SK-N-SH treated with all-trans-retinoic acid at 6 μM for 48 hours (cell line): ENCODE measurements at regions not wholly inside any gene's neighbourhood (a gene's known extent, or its start where the extent isn't known, plus 50 kb on each side); places are given as distances from the start of the nearest gene placed in this dataset.

ENCODE experiments used
- ATAC-seq: fragments of 200-7000 bp; cut with Tn5 transposase; 3 replicates; pipeline ENCODE4 v1.9.1; 2020; ENCODE audit warnings: mild to moderate bottlenecking, moderate library complexity
- ARNTL ChIP-seq: fragments of 450-650 bp; formaldehyde crosslinking; IDR thresholded peaks from 2 replicates; pipeline ENCODE4 v1.5.0; 2020; ENCODE audit warnings: low read depth, mild to moderate bottlenecking, moderate library complexity, borderline replicate concordance
- BACH2 ChIP-seq: fragments of 250-450 bp; sonication (Bioruptor Pico); IDR thresholded peaks from 2 replicates; pipeline ENCODE4 v1.9.0; 2021; ENCODE audit warnings: mild to moderate bottlenecking, borderline replicate concordance
- CSDC2 ChIP-seq: fragments of 250-450 bp; sonication (Bioruptor Pico); IDR thresholded peaks from 2 replicates; pipeline ENCODE4 v1.5.0; 2020; ENCODE audit warnings: mild to moderate bottlenecking, moderate library complexity
- ESRRG ChIP-seq: fragments of 250-450 bp; sonication (Bioruptor Pico); IDR thresholded peaks from 2 replicates; pipeline ENCODE4 v1.6.1; 2021; ENCODE audit warnings: mild to moderate bottlenecking
- GLIS3 ChIP-seq: fragments of 250-450 bp; sonication (Bioruptor Pico); IDR thresholded peaks from 2 replicates; pipeline ENCODE4 v1.5.0; 2020; ENCODE audit warnings: mild to moderate bottlenecking, moderate library complexity
- ISL1 ChIP-seq: fragments of 250-450 bp; sonication (Bioruptor Pico); IDR thresholded peaks from 2 replicates; pipeline ENCODE4 v2.1.2; 2022; ENCODE audit warnings: mild to moderate bottlenecking, moderate library complexity
- OSR1 ChIP-seq: fragments of 250-450 bp; sonication (Bioruptor Pico); IDR thresholded peaks from 2 replicates; pipeline ENCODE4 v1.8.0; 2022; ENCODE audit warnings: moderate library complexity, mild to moderate bottlenecking, inconsistent platforms
- PPARA ChIP-seq: fragments of 250-450 bp; sonication (Bioruptor Pico); IDR thresholded peaks from 2 replicates; pipeline ENCODE4 v1.5.0; 2020; ENCODE audit warnings: mild to moderate bottlenecking, borderline replicate concordance
- RARB ChIP-seq: fragments of 250-450 bp; sonication (Bioruptor Pico); IDR thresholded peaks from 2 replicates; pipeline ENCODE4 v1.8.0; 2021; ENCODE audit warnings: mild to moderate bottlenecking, moderate library complexity
- TCF4 ChIP-seq: fragments of 250-450 bp; sonication (Bioruptor Pico); IDR thresholded peaks from 2 replicates; pipeline ENCODE4 v1.8.0; 2021; ENCODE audit warnings: mild to moderate bottlenecking, moderate library complexity, borderline replicate concordance
- TOX ChIP-seq: fragments of 250-450 bp; sonication (Bioruptor Pico); IDR thresholded peaks from 2 replicates; pipeline ENCODE4 v1.8.0; 2021; ENCODE audit warnings: mild to moderate bottlenecking, moderate library complexity, borderline replicate concordance
- ZC3H10 ChIP-seq: fragments of 250-450 bp; sonication (Bioruptor Pico); IDR thresholded peaks from 2 replicates; pipeline ENCODE4 v1.5.1; 2021; ENCODE audit warnings: mild to moderate bottlenecking, moderate library complexity
- ZFP3 ChIP-seq: fragments of 250-450 bp; sonication (Bioruptor Pico); IDR thresholded peaks from 2 replicates; pipeline ENCODE4 v1.5.0; 2020; ENCODE audit warnings: mild to moderate bottlenecking, moderate library complexity
- ZFP30 ChIP-seq: fragments of 450-650 bp; formaldehyde crosslinking; IDR thresholded peaks from 2 replicates; pipeline ENCODE4 v1.5.0; 2022; ENCODE audit warnings: mild to moderate bottlenecking, moderate library complexity
- ZNF565 ChIP-seq: fragments of 450-650 bp; formaldehyde crosslinking; conservative IDR thresholded peaks from 2 replicates; pipeline ENCODE4 v1.5.0; 2020; ENCODE audit warnings: low read depth, mild to moderate bottlenecking, moderate library complexity
- ZNF70 ChIP-seq: fragments of 450-650 bp; formaldehyde crosslinking; IDR thresholded peaks from 2 replicates; pipeline ENCODE4 v1.5.0; 2020; ENCODE audit warnings: mild to moderate bottlenecking, moderate library complexity
- ZNF8 ChIP-seq: fragments of 450-650 bp; formaldehyde crosslinking; IDR thresholded peaks from 2 replicates; pipeline ENCODE4 v1.5.0; 2020; ENCODE audit warnings: mild to moderate bottlenecking, moderate library complexity
- TF ChIP-seq, protein P1 (sequence below): fragments of 250-450 bp; sonication (Bioruptor Pico); IDR thresholded peaks from 2 replicates; pipeline ENCODE4 v1.5.0; 2020; ENCODE audit warnings: mild to moderate bottlenecking, moderate library complexity
- TF ChIP-seq, protein P2 (sequence below): fragments of 250-450 bp; sonication (Bioruptor Pico); IDR thresholded peaks from 2 replicates; pipeline ENCODE4 v1.8.0; 2021; ENCODE audit warnings: low read depth, mild to moderate bottlenecking, moderate library complexity, borderline replicate concordance
- TF ChIP-seq, protein P3 (sequence below): fragments of 250-450 bp; sonication (Bioruptor Pico); IDR thresholded peaks from 2 replicates; pipeline ENCODE4 v1.8.0; 2020; ENCODE audit warnings: mild to moderate bottlenecking, moderate library complexity, borderline replicate concordance
- TF ChIP-seq, protein P4 (sequence below): fragments of 250-450 bp; sonication (Bioruptor Pico); IDR thresholded peaks from 2 replicates; pipeline ENCODE4 v1.5.1; 2021; ENCODE audit warnings: mild to moderate bottlenecking, moderate library complexity

GRCh38 chr4:106700321-106700720, 331.7 kb upstream of the GIMD1 start:
- ATAC-seq, result no peak
- TF ChIP-seq PPARA (CRISPR knock-in tag), result no peak
- no peak for TF ChIP-seq OSR1 (CRISPR knock-in tag)
- TF ChIP-seq ZNF565 (CRISPR knock-in tag), result no peak
- TF ChIP-seq TOX, result no peak
- TF ChIP-seq, protein P1, sequence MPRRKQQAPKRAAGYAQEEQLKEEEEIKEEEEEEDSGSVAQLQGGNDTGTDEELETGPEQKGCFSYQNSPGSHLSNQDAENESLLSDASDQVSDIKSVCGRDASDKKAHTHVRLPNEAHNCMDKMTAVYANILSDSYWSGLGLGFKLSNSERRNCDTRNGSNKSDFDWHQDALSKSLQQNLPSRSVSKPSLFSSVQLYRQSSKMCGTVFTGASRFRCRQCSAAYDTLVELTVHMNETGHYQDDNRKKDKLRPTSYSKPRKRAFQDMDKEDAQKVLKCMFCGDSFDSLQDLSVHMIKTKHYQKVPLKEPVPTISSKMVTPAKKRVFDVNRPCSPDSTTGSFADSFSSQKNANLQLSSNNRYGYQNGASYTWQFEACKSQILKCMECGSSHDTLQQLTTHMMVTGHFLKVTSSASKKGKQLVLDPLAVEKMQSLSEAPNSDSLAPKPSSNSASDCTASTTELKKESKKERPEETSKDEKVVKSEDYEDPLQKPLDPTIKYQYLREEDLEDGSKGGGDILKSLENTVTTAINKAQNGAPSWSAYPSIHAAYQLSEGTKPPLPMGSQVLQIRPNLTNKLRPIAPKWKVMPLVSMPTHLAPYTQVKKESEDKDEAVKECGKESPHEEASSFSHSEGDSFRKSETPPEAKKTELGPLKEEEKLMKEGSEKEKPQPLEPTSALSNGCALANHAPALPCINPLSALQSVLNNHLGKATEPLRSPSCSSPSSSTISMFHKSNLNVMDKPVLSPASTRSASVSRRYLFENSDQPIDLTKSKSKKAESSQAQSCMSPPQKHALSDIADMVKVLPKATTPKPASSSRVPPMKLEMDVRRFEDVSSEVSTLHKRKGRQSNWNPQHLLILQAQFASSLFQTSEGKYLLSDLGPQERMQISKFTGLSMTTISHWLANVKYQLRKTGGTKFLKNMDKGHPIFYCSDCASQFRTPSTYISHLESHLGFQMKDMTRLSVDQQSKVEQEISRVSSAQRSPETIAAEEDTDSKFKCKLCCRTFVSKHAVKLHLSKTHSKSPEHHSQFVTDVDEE (CRISPR knock-in tag), result no peak
- TF ChIP-seq ZNF70 (CRISPR knock-in tag), result no peak
- no peak for TF ChIP-seq TCF4 (CRISPR knock-in tag)
- no peak for TF ChIP-seq ZFP3
- no peak for TF ChIP-seq ZC3H10
- TF ChIP-seq GLIS3, result no peak
- no peak for TF ChIP-seq ARNTL (CRISPR knock-in tag)
- TF ChIP-seq, protein P2, sequence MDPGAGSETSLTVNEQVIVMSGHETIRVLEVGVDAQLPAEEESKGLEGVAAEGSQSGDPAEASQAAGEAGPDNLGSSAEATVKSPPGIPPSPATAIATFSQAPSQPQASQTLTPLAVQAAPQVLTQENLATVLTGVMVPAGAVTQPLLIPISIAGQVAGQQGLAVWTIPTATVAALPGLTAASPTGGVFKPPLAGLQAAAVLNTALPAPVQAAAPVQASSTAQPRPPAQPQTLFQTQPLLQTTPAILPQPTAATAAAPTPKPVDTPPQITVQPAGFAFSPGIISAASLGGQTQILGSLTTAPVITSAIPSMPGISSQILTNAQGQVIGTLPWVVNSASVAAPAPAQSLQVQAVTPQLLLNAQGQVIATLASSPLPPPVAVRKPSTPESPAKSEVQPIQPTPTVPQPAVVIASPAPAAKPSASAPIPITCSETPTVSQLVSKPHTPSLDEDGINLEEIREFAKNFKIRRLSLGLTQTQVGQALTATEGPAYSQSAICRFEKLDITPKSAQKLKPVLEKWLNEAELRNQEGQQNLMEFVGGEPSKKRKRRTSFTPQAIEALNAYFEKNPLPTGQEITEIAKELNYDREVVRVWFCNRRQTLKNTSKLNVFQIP (CRISPR knock-in tag), result no peak
- TF ChIP-seq ISL1 (CRISPR knock-in tag), result no peak
- TF ChIP-seq, all 23 proteins: peak for 0

DNA sequence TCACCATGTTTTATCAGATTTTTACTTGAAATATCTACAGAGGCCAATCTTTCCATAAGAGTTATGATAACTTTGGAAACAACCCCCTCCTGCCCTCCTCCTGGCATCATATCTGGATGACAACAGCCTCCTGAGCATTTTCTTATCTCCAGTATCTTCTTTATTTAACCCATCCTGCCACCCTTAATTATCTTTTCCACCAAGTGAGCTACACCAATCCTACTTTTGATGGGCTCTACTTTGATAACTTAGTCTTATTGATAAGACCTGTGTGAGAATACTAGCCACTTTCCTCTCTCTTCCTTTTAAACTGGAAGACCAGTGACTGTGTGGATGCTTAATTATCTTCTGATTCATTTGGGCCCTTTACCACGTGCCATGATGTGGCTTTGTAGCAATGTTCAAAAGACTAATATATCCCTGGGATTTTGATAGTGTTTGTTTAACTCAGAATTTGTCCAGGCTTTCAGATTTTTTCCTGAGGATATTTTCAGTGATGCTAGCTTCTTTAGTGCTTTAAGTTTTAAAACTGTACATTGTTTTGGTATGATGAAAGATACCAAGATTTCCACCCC, 330.1 kb upstream of the GIMD1 start:
- no peak for ATAC-seq
- TF ChIP-seq TCF4 (CRISPR knock-in tag), result no peak
- no peak for TF ChIP-seq ZFP3
- TF ChIP-seq BACH2 (CRISPR knock-in tag), result no peak
- TF ChIP-seq, protein P3, sequence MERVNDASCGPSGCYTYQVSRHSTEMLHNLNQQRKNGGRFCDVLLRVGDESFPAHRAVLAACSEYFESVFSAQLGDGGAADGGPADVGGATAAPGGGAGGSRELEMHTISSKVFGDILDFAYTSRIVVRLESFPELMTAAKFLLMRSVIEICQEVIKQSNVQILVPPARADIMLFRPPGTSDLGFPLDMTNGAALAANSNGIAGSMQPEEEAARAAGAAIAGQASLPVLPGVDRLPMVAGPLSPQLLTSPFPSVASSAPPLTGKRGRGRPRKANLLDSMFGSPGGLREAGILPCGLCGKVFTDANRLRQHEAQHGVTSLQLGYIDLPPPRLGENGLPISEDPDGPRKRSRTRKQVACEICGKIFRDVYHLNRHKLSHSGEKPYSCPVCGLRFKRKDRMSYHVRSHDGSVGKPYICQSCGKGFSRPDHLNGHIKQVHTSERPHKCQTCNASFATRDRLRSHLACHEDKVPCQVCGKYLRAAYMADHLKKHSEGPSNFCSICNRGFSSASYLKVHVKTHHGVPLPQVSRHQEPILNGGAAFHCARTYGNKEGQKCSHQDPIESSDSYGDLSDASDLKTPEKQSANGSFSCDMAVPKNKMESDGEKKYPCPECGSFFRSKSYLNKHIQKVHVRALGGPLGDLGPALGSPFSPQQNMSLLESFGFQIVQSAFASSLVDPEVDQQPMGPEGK, result no peak
- no peak for TF ChIP-seq RARB (CRISPR knock-in tag)
- no peak for TF ChIP-seq ISL1 (CRISPR knock-in tag)
- no peak for TF ChIP-seq ZNF565 (CRISPR knock-in tag)
- TF ChIP-seq PPARA (CRISPR knock-in tag), result no peak
- no peak for TF ChIP-seq ZFP30 (CRISPR knock-in tag)

- ATAC-seq, result no peak
- TF ChIP-seq, protein P2 (CRISPR knock-in tag), result no peak
- TF ChIP-seq ZNF565 (CRISPR knock-in tag) (no peak), ESRRG (no peak), ARNTL (CRISPR knock-in tag) (no peak), PPARA (CRISPR knock-in tag) (no peak), CSDC2 (no peak), ZFP3 (no peak), ZC3H10 (no peak), ZNF8 (CRISPR knock-in tag) (no peak)
- TF ChIP-seq, protein P4, sequence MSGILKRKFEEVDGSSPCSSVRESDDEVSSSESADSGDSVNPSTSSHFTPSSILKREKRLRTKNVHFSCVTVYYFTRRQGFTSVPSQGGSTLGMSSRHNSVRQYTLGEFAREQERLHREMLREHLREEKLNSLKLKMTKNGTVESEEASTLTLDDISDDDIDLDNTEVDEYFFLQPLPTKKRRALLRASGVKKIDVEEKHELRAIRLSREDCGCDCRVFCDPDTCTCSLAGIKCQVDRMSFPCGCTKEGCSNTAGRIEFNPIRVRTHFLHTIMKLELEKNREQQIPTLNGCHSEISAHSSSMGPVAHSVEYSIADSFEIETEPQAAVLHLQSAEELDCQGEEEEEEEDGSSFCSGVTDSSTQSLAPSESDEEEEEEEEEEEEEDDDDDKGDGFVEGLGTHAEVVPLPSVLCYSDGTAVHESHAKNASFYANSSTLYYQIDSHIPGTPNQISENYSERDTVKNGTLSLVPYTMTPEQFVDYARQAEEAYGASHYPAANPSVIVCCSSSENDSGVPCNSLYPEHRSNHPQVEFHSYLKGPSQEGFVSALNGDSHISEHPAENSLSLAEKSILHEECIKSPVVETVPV, result no peak
- TF ChIP-seq, protein P1 (CRISPR knock-in tag), result no peak
Observed at GRCh38 chr4:106695501-106696262, 327.1 kb upstream of the GIMD1 start.
